HUDEP-2 (cell line): ENCODE measurements at regions not wholly inside any gene's neighbourhood (a gene's known extent, or its start where the extent isn't known, plus 50 kb on each side); places are given as distances from the start of the nearest gene placed in this dataset.

Experiments
- DNase-seq, 76 experiments: peaks; one replicate each; lab custom pipeline; 2025; ENCODE audit not compliant: unreplicated experiment in 76 of 76; lab: John Stamatoyannopoulos, UW

DNA sequence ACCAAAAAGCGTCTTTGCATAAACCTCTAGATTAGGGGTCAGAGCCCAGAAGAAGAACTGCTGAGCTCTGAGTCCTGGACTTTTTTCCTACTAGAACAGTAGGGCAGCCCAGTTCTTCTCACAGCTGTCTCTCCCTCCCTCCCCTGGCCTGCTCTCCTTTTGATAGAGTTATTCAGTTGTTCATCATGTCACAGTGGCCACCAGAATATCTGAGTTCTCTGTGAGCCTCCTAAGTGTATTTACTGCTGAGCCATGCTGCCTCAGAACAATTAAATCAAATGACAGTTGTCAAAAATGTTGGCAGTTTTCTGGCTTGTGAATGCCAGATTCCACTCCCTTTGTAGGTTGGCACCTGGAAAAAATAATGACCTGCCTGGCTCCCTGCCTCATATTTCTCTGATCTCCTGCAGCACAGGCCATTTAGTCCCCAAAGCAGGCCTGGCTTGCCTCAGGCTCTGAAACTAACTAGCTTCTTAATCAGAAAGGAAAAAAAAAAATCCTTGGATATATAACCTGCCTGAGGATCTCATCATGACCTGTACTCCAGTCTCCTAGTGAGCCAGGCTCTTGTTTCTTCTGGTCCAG, 377.4 kb upstream of the LARGE1 start:
- no peak for DNase-seq

DNA sequence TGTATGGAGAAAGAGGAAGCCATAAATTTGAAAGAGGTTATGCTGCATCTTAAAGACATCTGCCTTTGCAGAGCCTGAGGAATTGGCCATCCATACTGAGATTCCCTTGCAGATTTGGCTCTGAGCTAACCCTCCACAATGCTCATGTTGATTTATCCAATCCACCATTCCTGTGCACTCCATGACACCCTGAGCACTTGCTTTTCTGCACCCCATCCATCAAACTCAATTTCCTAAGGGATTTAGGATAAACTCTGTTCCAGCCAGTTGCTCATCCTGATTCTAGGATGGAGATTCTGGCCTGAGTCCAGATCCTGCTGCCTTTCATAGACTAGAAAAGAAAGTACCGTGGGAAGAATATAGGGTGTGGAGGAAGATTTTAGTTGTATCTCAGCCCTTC, 379.2 kb upstream of the LARGE1 start:
- no peak for DNase-seq

GRCh38 chr22:34301569-34301968, 381.3 kb upstream of the LARGE1 start:
- DNase-seq: no peak

- DNase-seq: no peak
Measured at GRCh38 chr22:34303656-34304055, 383.4 kb upstream of the LARGE1 start.

DNA sequence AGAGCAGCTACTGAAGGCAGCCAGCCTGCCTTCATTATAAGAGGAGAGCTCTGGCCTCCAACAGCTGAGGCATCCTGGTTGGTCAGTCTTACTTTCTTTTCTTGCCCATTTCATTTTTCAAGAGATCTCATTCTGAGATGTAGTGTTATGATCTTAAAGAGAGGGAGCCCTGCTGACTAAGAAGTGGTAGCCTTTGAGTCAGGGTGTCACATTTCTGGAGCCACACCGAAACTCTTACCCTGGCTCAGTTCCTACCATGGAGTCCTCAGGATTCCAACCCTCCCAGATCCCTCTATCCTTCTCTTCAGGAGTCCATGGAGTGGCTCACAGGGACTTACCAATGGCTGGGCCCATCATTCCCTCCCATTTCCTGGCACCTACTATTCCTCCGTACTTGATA, 386.1 kb upstream of the LARGE1 start:
- DNase-seq: no peak

DNA sequence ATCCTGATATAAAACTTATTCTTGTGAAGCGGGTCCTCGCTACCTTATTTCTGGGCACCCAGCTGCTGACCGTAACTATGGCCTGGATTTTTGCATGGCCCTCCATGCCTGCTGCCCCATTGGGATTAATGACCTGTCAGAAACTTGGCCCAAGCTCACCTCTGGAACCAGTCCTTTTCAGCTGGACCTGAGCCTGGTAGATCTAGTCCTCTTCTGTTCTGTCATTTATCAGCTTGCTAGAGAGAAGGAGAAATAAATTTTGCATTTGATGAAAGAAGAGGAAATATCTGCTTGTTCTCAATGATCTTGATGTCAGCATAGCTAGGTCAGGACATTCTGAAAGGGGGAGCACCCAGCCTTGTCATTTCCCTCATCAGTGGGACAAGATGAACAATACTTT, 387.8 kb upstream of the LARGE1 start:
- DNase-seq: no peak

GRCh38 chr22:34319346-34319745, 399.1 kb upstream of the LARGE1 start:
- DNase-seq: no peak

GRCh38 chr22:34324763-34325162, 404.5 kb upstream of the LARGE1 start:
- DNase-seq: no peak

DNA sequence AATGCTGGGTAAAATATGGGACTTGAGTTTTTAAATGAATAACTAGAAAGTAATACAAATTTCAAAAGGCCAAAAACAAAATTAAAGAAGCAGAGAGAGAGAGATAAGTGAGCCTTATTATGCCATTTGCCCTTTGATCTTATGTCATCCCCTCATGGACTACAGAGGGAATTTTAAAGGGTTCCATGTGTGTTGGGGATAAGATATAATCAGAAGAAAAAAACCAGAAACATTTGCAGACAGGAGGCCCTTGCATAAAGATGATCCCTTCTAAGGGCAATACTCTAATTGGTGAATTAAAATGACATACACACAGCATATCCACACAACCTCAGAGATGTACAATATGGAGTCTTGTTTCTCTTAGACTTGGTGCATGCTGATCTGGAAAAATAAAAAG, 406.6 kb upstream of the LARGE1 start:
- DNase-seq: no peak

- no peak for DNase-seq
Measured at GRCh38 chr22:34330432-34330831, 410.2 kb upstream of the LARGE1 start.

- DNase-seq: no peak
Measured at GRCh38 chr22:34333285-34333684, 413.0 kb upstream of the LARGE1 start.

DNA sequence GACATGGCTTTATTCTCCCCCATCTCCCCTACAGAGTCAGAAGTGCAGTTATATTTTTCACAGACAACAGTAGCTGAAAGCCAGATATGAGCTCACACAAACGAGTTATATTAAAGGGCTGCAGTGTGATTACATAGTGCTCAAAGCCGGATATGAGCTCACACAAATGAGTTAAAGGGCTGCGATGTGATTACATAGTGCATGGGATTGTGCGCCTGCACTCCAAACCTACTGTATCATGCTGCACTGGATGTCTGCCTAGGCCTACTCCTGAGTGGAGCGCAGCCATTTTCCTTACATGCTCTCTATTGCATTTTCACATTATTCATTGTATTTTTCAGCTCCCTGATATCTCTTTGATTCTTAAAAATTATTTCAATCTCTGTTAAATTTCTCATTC, 414.6 kb upstream of the LARGE1 start:
- DNase-seq: no peak

GRCh38 chr22:34344702-34345101, 424.4 kb upstream of the LARGE1 start:
- no peak for DNase-seq

- no peak for DNase-seq
Measured at GRCh38 chr22:34354071-34354817, 434.0 kb upstream of the LARGE1 start.

DNA sequence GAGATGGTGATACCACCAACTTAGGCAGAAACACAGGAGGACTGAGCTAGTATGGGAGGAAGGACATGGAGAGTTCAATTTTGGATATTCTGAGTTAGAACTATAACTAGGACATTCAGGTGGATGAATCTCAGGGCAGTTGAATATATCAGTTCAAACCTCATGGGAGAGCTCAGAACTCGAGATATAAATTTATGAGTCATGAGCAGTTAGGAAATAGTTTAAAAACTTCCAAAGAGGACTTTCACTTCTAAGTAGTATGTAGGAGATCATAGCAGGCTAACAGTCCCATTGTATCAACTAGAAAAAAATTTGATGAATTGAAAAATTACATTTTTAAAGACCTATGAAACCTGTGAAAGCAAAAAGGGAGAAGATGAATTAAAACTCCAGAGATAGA, 436.2 kb upstream of the LARGE1 start:
- no peak for DNase-seq

GRCh38 chr22:34370711-34371110, 450.4 kb upstream of the LARGE1 start:
- no peak for DNase-seq

- DNase-seq: no peak
Measured at GRCh38 chr22:34379825-34380224, 459.5 kb upstream of the LARGE1 start.

- no peak for DNase-seq
Measured at GRCh38 chr22:34380532-34380931, 460.3 kb upstream of the LARGE1 start.

GRCh38 chr22:34390400-34390799, 470.1 kb upstream of the LARGE1 start:
- no peak for DNase-seq

DNA sequence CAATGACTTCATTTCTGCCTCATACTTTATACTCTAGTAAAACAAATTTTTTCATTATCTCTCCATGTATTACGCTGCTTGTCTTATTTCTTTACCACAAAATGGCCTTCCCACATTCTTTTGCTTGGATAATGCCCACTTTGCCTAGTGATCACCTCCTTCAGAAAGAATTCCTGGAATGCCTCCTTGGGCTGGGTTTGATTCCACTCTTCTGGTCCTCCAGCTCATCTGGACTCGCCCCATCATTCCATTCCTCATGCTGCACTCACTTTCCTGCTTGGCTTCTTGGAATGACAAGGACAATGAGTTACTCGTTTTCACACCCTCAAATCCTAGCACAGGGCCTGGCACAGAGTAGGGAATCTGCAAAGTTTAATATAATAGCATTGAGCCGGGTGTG, 475.1 kb upstream of the LARGE1 start:
- no peak for DNase-seq

DNA sequence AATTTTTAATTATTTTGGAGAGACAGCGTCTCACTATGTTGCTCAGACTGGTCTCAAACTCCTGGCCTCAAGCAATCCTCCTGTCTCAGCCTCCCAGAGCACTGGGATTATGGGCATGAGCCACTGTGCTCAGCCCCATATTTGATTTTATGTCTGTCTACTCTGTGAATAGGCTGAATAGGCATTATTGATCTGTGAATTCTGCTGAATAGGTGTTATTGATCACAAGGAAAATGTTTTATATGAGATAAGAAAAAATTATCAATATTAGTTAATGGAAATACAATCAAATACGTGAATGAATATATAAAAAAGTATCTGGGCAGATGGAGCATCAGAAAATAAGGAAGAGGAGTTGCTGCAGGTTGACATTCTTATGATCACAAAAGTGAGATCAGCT, 483.4 kb upstream of the LARGE1 start:
- DNase-seq: no peak

- no peak for DNase-seq
Measured at GRCh38 chr22:34410111-34410510, 489.8 kb upstream of the LARGE1 start.
